DND-41 (cell line): ENCODE measurements at regions not wholly inside any gene's neighbourhood (a gene's known extent, or its start where the extent isn't known, plus 50 kb on each side); places are given as distances from the start of the nearest gene placed in this dataset.

Source experiments
- EZH2 ChIP-seq: IDR thresholded peaks from 3 replicates; pipeline ENCODE4 v1.6.1; 2012; ENCODE audit warnings: borderline replicate concordance, low read depth, mild to moderate bottlenecking, moderate library complexity, low read length, inconsistent platforms; ENCODE audit not compliant: severe bottlenecking
- TF ChIP-seq, protein P1 (sequence below): IDR thresholded peaks from 2 replicates; pipeline ENCODE4 v1.5.1; 2012; ENCODE audit warnings: borderline replicate concordance, low read length, moderate library complexity, mild to moderate bottlenecking; ENCODE audit not compliant: poor library complexity, severe bottlenecking; ENCODE audit errors: extremely low read depth

- no peak for TF ChIP-seq EZH2
- TF ChIP-seq, protein P1, sequence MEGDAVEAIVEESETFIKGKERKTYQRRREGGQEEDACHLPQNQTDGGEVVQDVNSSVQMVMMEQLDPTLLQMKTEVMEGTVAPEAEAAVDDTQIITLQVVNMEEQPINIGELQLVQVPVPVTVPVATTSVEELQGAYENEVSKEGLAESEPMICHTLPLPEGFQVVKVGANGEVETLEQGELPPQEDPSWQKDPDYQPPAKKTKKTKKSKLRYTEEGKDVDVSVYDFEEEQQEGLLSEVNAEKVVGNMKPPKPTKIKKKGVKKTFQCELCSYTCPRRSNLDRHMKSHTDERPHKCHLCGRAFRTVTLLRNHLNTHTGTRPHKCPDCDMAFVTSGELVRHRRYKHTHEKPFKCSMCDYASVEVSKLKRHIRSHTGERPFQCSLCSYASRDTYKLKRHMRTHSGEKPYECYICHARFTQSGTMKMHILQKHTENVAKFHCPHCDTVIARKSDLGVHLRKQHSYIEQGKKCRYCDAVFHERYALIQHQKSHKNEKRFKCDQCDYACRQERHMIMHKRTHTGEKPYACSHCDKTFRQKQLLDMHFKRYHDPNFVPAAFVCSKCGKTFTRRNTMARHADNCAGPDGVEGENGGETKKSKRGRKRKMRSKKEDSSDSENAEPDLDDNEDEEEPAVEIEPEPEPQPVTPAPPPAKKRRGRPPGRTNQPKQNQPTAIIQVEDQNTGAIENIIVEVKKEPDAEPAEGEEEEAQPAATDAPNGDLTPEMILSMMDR = no peak
Observed at GRCh38 chr3:112693186-112693585, 52.2 kb upstream of the CCDC80 start.
